GM12878 (cell line): ENCODE measurements at regions not wholly inside any gene's neighbourhood (a gene's known extent, or its start where the extent isn't known, plus 50 kb on each side); places are given as distances from the start of the nearest gene placed in this dataset.

Experiments
- ATAC-seq: fragments of 200-7000 bp; cut with Tn5 transposase; 3 replicates; pipeline ENCODE4 v1.9.1; 2020; ENCODE audit warnings: mild to moderate bottlenecking, moderate library complexity
- BruUV-seq: library from RNA; stranded (reverse); fragments of 400-500 nt; replicated peaks from 2 replicates; lab custom pipeline; 2021; lab: Mats Ljungman, UMichigan
- CTCF ChIA-PET: fragments of 300-600 bp; sonication (Branson Sonifier 250); formaldehyde crosslinking; extraction: SDS; loops from one replicate; lab custom pipeline; 2021; ENCODE audit warnings: inconsistent platforms; lab: Yijun Ruan, JAX
- POLR2A ChIA-PET: fragments of 350-600 bp; formaldehyde crosslinking; extraction: SDS; loops from one replicate; lab custom pipeline; 2021; ENCODE audit warnings: inconsistent platforms; lab: Charles Lee
- RAD21 ChIA-PET: fragments of 300-600 bp; sonication (Branson Sonifier 250); formaldehyde crosslinking; loops from one replicate; lab custom pipeline; 2023; ENCODE audit warnings: antibody characterized with exemption; ENCODE audit not compliant: unreplicated experiment; lab: Charles Lee
- SMC1A ChIA-PET: fragments of 300-600 bp; sonication (Branson Sonifier 250); formaldehyde crosslinking; loops from one replicate; lab custom pipeline; 2023; ENCODE audit not compliant: unreplicated experiment, uncharacterized antibody; lab: Charles Lee
- DNase-seq: peaks from one replicate; pipeline ENCODE4 v3.0.0-alpha.2; 2011; ENCODE audit warnings: low read depth, low spot score
- FAIRE-seq: peaks from 3 replicates; lab custom pipeline; 2011; peaks lifted over from hg19 to GRCh38; lab: Jason Lieb, UNC
- H2AFZ ChIP-seq: 2 replicates; pipeline ENCODE4 v1.6.0; 2011; ENCODE audit warnings: low read depth, low read length, control low read depth; ENCODE audit not compliant: control insufficient read depth
- H3K27ac ChIP-seq: 2 replicates; pipeline ENCODE4 v1.5.1; 2011; ENCODE audit warnings: control low read depth; ENCODE audit not compliant: control insufficient read depth, insufficient read depth
- H3K27me3 ChIP-seq, 2 experiments: replicated peaks in 1 of 2; 2 replicates each; pipeline versions ENCODE4 v1.6.0 to v1.6.1; 2011; ENCODE audit warnings: low read length in 1 of 2; ENCODE audit not compliant: control insufficient read depth in 2 of 2, insufficient read depth in 2 of 2
- H3K36me3 ChIP-seq, 2 experiments: 2 replicates each; pipeline ENCODE4 v1.5.1; 2011; ENCODE audit warnings: low read length in 1 of 2; ENCODE audit not compliant: control insufficient read depth in 2 of 2, insufficient read depth in 2 of 2
- H3K4me1 ChIP-seq: 2 replicates; pipeline ENCODE4 v1.6.1; 2011; ENCODE audit warnings: mild to moderate bottlenecking, low read length, moderate library complexity, mixed read lengths; ENCODE audit not compliant: control insufficient read depth, insufficient read depth
- H3K4me2 ChIP-seq: 2 replicates; pipeline ENCODE4 v1.6.0; 2011; ENCODE audit warnings: control low read depth; ENCODE audit not compliant: control insufficient read depth, insufficient read depth
- H3K4me3 ChIP-seq: fragments of 200-600 bp; sonication (generic); 2 replicates; pipeline ENCODE4 v1.5.1; 2016
- H3K79me2 ChIP-seq: 2 replicates; pipeline ENCODE4 v1.6.0; 2011; ENCODE audit warnings: low read length; ENCODE audit not compliant: control insufficient read depth, insufficient read depth
- H3K9ac ChIP-seq: 2 replicates; pipeline ENCODE4 v1.8.0; 2011; ENCODE audit warnings: low read length, control low read depth, mixed read lengths; ENCODE audit not compliant: control insufficient read depth, insufficient read depth
- H3K9me3 ChIP-seq: replicated peaks from 3 replicates; pipeline ENCODE4 v1.5.1; 2011; ENCODE audit warnings: mild to moderate bottlenecking, low read length; ENCODE audit not compliant: control insufficient read depth, insufficient read depth
- H4K20me1 ChIP-seq: 2 replicates; pipeline ENCODE4 v1.6.0; 2011; ENCODE audit not compliant: control insufficient read depth, insufficient read depth
- BCL11A ChIP-seq: IDR thresholded peaks from 2 replicates; pipeline ENCODE4 v1.6.1; 2011; ENCODE audit warnings: low read depth, low read length
- BCL3 ChIP-seq: IDR thresholded peaks from 2 replicates; pipeline ENCODE4 v1.6.1; 2011; ENCODE audit warnings: borderline replicate concordance, low read depth, mild to moderate bottlenecking, moderate library complexity, low read length; ENCODE audit not compliant: insufficient read depth, poor library complexity, severe bottlenecking
- BRCA1 ChIP-seq: IDR thresholded peaks from 2 replicates; pipeline ENCODE4 v1.6.1; 2011; ENCODE audit warnings: low read depth, low read length, improper control_type of control experiment
- CUX1 ChIP-seq: IDR thresholded peaks from 2 replicates; pipeline ENCODE4 v1.6.1; 2012; ENCODE audit warnings: improper control_type of control experiment, low read depth, low read length; ENCODE audit not compliant: insufficient replicate concordance
- FOXM1 ChIP-seq: IDR thresholded peaks from 2 replicates; pipeline ENCODE4 v1.6.1; 2012; ENCODE audit warnings: low read depth, mild to moderate bottlenecking, inconsistent platforms, low read length, moderate library complexity
- POU2F2 ChIP-seq: IDR thresholded peaks from 3 replicates; pipeline ENCODE4 v1.6.1; 2011; ENCODE audit warnings: low read depth, mild to moderate bottlenecking, low read length, borderline replicate concordance
- RFX5 ChIP-seq: IDR thresholded peaks from 2 replicates; pipeline ENCODE4 v1.6.1; 2011; ENCODE audit warnings: low read depth, low read length, improper control_type of control experiment
- SMC3 ChIP-seq: IDR thresholded peaks from 2 replicates; pipeline ENCODE4 v1.6.1; 2011; ENCODE audit warnings: low read length, improper control_type of control experiment, borderline replicate concordance
- TARDBP ChIP-seq: IDR thresholded peaks from 2 replicates; pipeline ENCODE4 v1.6.1; 2016; ENCODE audit warnings: borderline replicate concordance
- YY1 ChIP-seq: IDR thresholded peaks from 2 replicates; pipeline ENCODE4 v1.6.1; 2011; ENCODE audit warnings: low read depth, mild to moderate bottlenecking, low read length
- ZBED1 ChIP-seq: IDR thresholded peaks from 2 replicates; pipeline ENCODE4 v1.6.1; 2016; ENCODE audit warnings: borderline replicate concordance
- ZSCAN29 ChIP-seq: fragments of 450-650 bp; IDR thresholded peaks from 2 replicates; pipeline ENCODE4 v1.6.1; 2017; ENCODE audit warnings: mild to moderate bottlenecking, moderate library complexity
- WGBS: methylation state at CpG from one replicate; pipeline ENCODE4 v1.1.6; 2016; ENCODE audit warnings: low lambda C conversion rate; ENCODE audit not compliant: insufficient replicate concordance, insufficient coverage; ENCODE audit errors: missing lambda C conversion rate; 5-methylcytosine and 5-hydroxymethylcytosine counted together
- in situ Hi-C: fragments of 300-500 bp; cut with MboI; formaldehyde crosslinking; loops from 9 replicates; pipeline ENCODE4 v1.14.3; 2018; ENCODE audit warnings: mixed read lengths
- intact Hi-C: fragments of 100-400 bp; cut with micrococcal nuclease; formaldehyde crosslinking; loops from one replicate; pipeline ENCODE4 v1.14.2; 2022; ENCODE audit not compliant: unreplicated experiment

GRCh38 chr12:85552461-85552860 is 272.4 kb downstream of the ALX1 start:
- no peak overlapping the region for H3K27ac ChIP-seq
- no TSS peak for BruUV-seq

More at GRCh38 chr12:85552461-85552860, 272.4 kb downstream of the ALX1 start:
- no peaks in the 10 kb centered on the region for H3K36me3 ChIP-seq
- SMC1A ChIA-PET = interaction anchor here (1.3 kb wide), 1 partner anchor 31 kb away, joined by 3 read pairs; no protein-coding TSS in a partner anchor
- H3K9ac ChIP-seq = no peak overlapping the region
- in situ Hi-C loops (no loop called here), intact Hi-C loops (no loop called here)
- DNase-seq (no peak), FAIRE-seq (no peak), ATAC-seq (no peak)
- no peak overlapping the region for H3K4me2 ChIP-seq
- no peak overlapping the region for H3K4me3 ChIP-seq
- CTCF ChIA-PET = interaction anchor here (1.1 to 2.7 kb wide), 2 partner anchors 12 to 316 kb away, joined by 3 to 6 read pairs; no protein-coding TSS in a partner anchor
- 82% methylated on average over 3 of the region's 3 CpGs for WGBS
- H3K79me2 ChIP-seq = no peaks in the 10 kb centered on the region
- TF ChIP-seq ZBED1 (no peak), TARDBP (no peak), FOXM1 (no peak), POU2F2 (no peak), RFX5 (no peak), ZSCAN29 (no peak), YY1 (no peak), SMC3 (no peak), BRCA1 (no peak), BCL3 (no peak), CUX1 (no peak), BCL11A (no peak)
- POLR2A ChIA-PET = no interaction called here
- RAD21 ChIA-PET = interaction anchor here (1.0 kb wide), 1 partner anchor 43 kb away, joined by 4 read pairs; no protein-coding TSS in a partner anchor
- H3K9me3 ChIP-seq = no peaks in the 10 kb centered on the region
- H2AFZ ChIP-seq = no peak overlapping the region
- H4K20me1 ChIP-seq = no peaks in the 10 kb centered on the region
- H3K4me1 ChIP-seq = no peaks in the 10 kb centered on the region
- H3K27me3 ChIP-seq = no peaks in the 10 kb centered on the region
